Activated CD8-positive, alpha-beta memory T cell treated with anti-CD3 and anti-CD28 coated beads for 36 hours (primary cell): ENCODE measurements at regions not wholly inside any gene's neighbourhood (a gene's known extent, or its start where the extent isn't known, plus 50 kb on each side); places are given as distances from the start of the nearest gene placed in this dataset.

Source experiments
- CTCF ChIA-PET: fragments of 350-600 bp; sonication (Branson Sonifier 250); formaldehyde crosslinking; loops from one replicate; lab custom pipeline; 2021; ENCODE audit warnings: antibody characterized with exemption; lab: Charles Lee
- POLR2A ChIA-PET: fragments of 350-600 bp; sonication (Branson Sonifier 250); formaldehyde crosslinking; loops from one replicate; lab custom pipeline; 2021; ENCODE audit warnings: antibody characterized with exemption; lab: Charles Lee

GRCh38 chr7:156155988-156156733 is 343.9 kb upstream of the SHH start:
- ChIA-PET CTCF (no interaction called here), POLR2A (no interaction called here)

- POLR2A ChIA-PET: no interaction called here
- CTCF ChIA-PET: no interaction called here
Observed at GRCh38 chr7:156153590-156153989, 341.3 kb upstream of the SHH start.

DNA sequence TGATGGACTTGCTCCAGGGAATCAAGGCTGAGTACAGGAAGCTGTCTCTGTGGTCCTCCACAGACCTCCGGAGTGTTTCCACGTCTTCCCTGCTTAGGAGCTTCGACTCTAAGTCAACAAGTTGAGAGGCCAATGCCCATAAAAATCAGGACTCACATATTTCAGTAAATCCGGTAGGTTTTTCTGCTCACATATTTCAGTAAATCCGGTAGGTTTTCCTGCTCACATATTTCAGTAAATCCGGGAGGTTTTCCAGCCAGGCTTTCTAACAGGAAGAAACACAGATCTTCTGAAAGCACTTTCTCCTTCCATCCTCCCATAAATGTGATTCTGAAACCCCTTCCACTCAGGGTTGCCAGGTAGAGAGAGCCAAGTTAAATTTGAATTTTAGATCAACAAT is 340.1 kb upstream of the SHH start:
- ChIA-PET POLR2A (no interaction called here), CTCF (no interaction called here)

DNA sequence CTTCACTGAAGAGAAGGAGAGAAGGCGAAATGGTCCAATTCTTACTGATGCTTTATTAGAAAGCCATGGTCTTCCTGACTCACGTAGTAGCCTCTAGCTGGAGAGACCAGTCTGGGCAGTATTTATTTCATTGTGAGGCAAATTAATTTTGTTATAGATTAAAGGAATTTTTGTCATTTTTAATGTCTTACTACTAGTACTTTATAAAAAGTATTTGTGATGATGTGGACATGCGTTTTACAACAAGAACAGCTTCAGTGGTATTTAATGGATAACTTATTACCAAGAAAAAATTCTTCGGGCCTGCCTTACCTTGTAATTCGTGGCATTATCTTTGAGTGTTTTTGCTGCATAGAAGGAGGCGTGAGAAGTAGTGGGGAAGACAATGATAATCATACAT is 339.4 kb upstream of the SHH start:
- POLR2A ChIA-PET: no interaction called here
- CTCF ChIA-PET: no interaction called here

DNA sequence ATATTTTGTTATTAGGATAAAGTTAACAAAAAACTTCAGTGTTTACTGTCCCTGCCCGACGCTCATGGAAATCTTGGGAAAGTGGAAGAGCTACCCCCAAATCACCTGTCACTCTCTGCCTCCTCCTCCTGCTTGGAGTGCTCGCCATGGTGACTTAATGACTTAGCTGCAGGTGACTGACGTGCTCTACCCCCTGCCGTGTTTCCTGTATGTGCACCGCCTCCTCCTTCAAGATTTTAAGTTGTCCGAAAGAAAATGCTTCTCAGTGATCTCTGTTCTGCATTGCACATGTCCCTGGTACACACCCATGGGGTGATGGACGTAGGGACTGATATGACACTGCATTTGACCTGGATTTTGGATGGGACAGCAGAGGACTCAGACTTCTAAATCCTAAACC is 338.8 kb upstream of the SHH start:
- POLR2A ChIA-PET: no interaction called here
- CTCF ChIA-PET: no interaction called here

DNA sequence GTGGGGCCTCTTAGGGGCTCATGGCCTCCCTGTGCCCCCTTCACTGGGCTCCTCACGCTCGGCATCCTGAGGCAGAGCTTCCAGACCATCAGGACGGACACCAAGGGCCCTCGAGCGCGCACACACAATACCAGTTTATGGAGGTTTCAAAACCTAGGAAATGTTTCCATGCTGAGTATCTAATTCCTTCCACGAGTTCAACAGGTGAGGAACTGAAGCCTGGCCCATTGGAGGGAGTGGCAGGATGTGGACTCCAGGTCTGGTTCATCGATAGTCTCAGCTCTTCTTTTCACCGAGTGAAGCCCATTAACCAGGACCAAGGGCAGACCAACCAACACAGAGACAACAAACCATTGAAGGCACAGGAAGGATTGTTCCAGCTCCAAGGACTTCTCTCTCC is 336.7 kb upstream of the SHH start:
- CTCF ChIA-PET: no interaction called here
- POLR2A ChIA-PET: no interaction called here

DNA sequence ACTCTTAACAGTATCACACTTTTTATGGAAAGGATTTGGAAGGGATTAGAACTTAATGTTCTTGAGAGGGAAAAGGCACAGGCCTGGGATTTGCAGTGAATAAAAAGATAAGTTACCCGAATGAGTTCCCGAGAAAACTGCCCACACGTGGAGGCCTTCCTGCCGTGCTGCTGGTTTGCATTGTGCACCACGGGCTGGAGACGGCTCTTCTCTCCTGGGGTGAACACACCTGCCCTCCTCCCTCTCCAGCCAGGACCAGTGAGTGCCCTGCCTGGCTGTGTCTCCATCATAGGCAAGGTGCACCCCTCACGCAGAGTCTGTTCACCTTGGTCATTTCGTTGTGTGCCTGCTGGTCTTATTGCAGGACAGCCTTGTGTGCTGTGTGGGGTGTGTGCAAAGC is 336.3 kb upstream of the SHH start:
- POLR2A ChIA-PET: no interaction called here
- CTCF ChIA-PET: no interaction called here

- ChIA-PET POLR2A (no interaction called here), CTCF (no interaction called here)
Observed at GRCh38 chr7:156147756-156148504, 335.7 kb upstream of the SHH start.

DNA sequence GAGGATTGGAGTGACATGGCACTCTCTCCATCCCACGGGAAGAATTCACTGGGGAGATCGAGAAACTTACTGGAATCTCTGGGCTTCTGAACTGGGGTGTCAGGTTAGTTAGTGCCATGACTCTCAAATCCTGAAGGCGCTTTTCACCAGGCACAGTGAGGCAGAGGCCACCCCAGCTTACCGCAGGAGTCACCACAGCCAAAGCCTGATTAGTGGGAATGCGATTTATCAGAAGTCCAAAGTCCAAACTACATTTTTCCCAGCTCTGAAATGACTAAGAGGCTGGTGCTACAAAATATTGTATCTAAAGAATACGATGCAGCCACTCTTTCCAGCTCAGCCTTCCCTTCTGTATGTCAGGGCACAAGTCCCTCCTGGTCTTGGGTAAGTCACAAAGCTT is 334.8 kb upstream of the SHH start:
- POLR2A ChIA-PET: no interaction called here
- CTCF ChIA-PET: no interaction called here

GRCh38 chr7:156145996-156146395 is 333.7 kb upstream of the SHH start:
- CTCF ChIA-PET: no interaction called here
- POLR2A ChIA-PET: no interaction called here

- POLR2A ChIA-PET: no interaction called here
- CTCF ChIA-PET: no interaction called here
Observed at GRCh38 chr7:156145184-156145583, 332.9 kb upstream of the SHH start.

DNA sequence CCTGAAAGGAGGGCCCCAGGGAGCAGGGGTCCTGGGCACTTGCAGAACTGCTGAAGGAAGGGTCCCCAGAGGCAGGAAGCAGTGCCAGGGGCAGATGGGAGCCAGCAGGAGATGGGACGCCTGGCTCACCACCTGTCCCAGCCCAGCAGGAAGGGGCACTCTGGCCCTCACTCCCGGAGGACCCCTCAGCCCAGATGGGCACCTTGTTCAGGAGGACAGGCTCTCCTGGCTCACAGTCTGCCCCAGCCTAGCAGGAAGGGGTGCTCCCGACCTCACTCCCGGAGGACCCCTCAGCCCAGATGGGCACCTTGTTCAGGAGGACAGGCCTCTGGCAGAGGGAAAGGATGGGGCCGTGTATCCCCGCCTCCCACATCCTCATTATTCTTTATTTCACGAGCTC is 331.4 kb upstream of the SHH start:
- ChIA-PET CTCF (no interaction called here), POLR2A (no interaction called here)

- ChIA-PET CTCF (no interaction called here), POLR2A (no interaction called here)
Observed at GRCh38 chr7:156143158-156143557, 330.9 kb upstream of the SHH start.

GRCh38 chr7:156141941-156142340 is 329.7 kb upstream of the SHH start:
- ChIA-PET POLR2A (no interaction called here), CTCF (no interaction called here)

- ChIA-PET CTCF (no interaction called here), POLR2A (no interaction called here)
Observed at GRCh38 chr7:156140896-156141295, 328.6 kb upstream of the SHH start.

DNA sequence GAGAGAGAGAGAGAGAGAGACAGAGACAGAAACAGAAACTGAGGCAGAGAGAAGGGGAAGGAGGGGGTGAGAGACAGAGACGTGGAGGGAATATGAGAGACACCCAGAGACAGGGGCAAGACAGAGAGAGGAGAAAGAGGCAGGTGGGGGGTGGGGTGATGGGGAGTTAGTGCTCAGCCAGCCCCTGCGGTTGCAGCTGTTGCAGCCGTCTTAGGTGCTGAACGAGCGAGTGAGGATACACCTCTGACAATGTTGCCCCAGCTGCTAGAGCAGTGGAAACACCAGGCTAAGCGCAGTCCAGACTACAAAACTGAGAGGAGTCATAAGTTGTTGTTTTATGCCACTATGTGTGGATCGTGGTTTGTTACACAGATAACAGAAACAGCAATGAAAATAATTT is 328.2 kb upstream of the SHH start:
- ChIA-PET CTCF (no interaction called here), POLR2A (no interaction called here)

DNA sequence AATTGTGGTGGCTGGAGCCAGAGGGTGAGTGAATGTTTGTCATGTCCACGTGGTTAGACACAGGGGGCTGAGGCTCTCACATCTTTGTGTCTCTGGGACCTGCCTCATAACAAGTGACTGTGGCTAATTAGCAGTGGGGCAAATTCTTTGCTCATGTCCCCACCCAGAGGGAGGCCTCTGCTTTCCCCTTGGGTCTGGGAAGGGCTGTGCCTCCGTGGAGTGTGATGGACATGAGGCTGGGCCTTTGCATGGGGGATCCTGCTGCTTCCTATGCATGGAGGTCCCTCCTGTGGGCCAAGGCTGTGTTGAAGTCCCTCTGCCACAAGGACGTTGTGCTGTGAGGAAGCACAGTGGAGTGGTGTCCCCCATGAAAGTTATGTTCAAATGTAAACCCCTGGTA is 327.4 kb upstream of the SHH start:
- POLR2A ChIA-PET: no interaction called here
- CTCF ChIA-PET: no interaction called here

GRCh38 chr7:156139112-156139511 is 326.8 kb upstream of the SHH start:
- ChIA-PET POLR2A (no interaction called here), CTCF (no interaction called here)

DNA sequence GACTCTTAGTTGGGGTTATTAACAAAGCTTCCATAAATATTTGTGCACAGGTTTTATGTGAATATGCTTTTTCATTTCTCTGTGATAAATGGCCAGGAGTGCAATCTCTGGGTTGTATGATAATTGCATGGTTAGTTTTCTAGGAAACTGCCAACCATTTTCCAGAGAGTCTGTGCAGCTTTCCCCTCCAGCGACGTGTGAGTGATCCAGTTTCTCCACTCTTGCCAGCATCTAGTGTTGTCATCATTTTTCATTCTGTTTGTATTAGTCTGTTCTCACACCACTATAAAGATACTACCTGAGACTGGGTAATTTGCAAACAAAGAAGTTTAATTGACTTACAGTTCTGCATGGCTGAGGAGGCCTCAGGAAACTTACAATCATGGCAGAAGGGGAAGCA is 319.6 kb upstream of the SHH start:
- ChIA-PET POLR2A (no interaction called here), CTCF (no interaction called here)

DNA sequence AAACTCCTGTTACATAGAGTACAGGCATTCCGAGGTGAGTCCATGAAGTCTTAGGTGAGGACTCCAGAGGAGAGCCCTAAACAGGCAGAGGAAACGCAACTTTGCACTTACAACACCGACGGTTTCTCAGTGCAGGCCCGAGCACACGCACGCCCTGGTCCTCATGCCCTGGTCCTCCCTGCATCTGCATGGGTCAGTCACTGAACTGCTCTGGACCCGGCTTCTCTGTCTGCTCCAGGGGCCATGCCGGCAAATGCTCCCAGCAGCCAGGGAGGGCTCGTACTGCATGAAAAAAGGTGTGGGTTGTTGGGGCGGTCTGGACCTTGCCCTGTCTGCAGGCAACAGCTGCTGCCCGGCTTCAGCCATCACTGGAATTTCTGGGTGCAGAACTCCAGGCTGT is 317.3 kb upstream of the SHH start:
- ChIA-PET CTCF (no interaction called here), POLR2A (no interaction called here)

- CTCF ChIA-PET: no interaction called here
- POLR2A ChIA-PET: no interaction called here
Observed at GRCh38 chr7:156128496-156128895, 316.2 kb upstream of the SHH start.
